ENCODE measurements at regions not wholly inside any gene's neighbourhood (a gene's known extent, or its start where the extent isn't known, plus 50 kb on each side); places are given as distances from the start of the nearest gene placed in this dataset.

- TF ChIP-seq CTCF (IDR thresholded peaks at IDR 0.05): no peak
- no peaks in the 10 kb centered on the region for H3K9me3 Mint-ChIP-seq
- Histone ChIP-seq H3K4me3 (replicated peaks in 1 of 3; ENCODE audit: low read depth in 2 of 3, low read length in 3 of 3) (no peak overlapping the region), H3K4me1 (ENCODE audit: control insufficient read depth in 1 of 2, insufficient read depth in 2 of 2, low read length in 2 of 2) (peaks cover 18 to 32% of the 10 kb centered on the region in 2 donors), H3K9me3 (replicated peaks in 1 of 2; ENCODE audit: control insufficient read depth in 1 of 2, insufficient read depth in 1 of 2, low read length in 2 of 2) (no peaks in the 10 kb centered on the region), H3K27me3 (ENCODE audit: control insufficient read depth in 2 of 2, insufficient read depth in 2 of 2, low read length in 2 of 2) (no peaks in the 10 kb centered on the region), H2AFZ (ENCODE audit: insufficient read depth, low read depth, low read length, poor library complexity, severe bottlenecking) (no peak overlapping the region), H3K36me3 (replicated peaks in 1 of 2; ENCODE audit: control insufficient read depth in 1 of 2, insufficient read depth in 2 of 2, low read length in 2 of 2) (no peaks in the 10 kb centered on the region), H3K79me2 (ENCODE audit: insufficient read depth, low read length) (no peaks in the 10 kb centered on the region), H3K9ac (ENCODE audit: insufficient read depth, low read length, poor library complexity, severe bottlenecking) (no peak overlapping the region), H4K20me1 (ENCODE audit: insufficient read depth, low read length) (no peaks in the 10 kb centered on the region), H3K4me2 (replicated peaks; ENCODE audit: extremely low read depth, low read length, poor library complexity, severe bottlenecking) (no peak overlapping the region), H3K27ac (ENCODE audit: low read depth in 1 of 2, low read length in 2 of 2) (no peak overlapping the region)
- H3K36me3 Mint-ChIP-seq: no peaks in the 10 kb centered on the region
- H3K27me3 Mint-ChIP-seq (ENCODE audit: low read depth in 3 of 3): peaks cover 0 to 2% (median 1%) of the 10 kb centered on the region in 3 donors
- WGBS (ENCODE audit: insufficient coverage): no CpG with 5 or more reads among the region's 1 CpG
- no peak overlapping the region for H3K4me3 Mint-ChIP-seq
- DNase-seq: no peak
- peaks cover 12% of the 10 kb centered on the region for H3K4me1 Mint-ChIP-seq
- no peak overlapping the region for H3K27ac Mint-ChIP-seq
- intact Hi-C loops (cut with micrococcal nuclease): no loop called here
Measured at GRCh38 chr2:121943285-121943684, 187.8 kb downstream of the TSN start.

DNA sequence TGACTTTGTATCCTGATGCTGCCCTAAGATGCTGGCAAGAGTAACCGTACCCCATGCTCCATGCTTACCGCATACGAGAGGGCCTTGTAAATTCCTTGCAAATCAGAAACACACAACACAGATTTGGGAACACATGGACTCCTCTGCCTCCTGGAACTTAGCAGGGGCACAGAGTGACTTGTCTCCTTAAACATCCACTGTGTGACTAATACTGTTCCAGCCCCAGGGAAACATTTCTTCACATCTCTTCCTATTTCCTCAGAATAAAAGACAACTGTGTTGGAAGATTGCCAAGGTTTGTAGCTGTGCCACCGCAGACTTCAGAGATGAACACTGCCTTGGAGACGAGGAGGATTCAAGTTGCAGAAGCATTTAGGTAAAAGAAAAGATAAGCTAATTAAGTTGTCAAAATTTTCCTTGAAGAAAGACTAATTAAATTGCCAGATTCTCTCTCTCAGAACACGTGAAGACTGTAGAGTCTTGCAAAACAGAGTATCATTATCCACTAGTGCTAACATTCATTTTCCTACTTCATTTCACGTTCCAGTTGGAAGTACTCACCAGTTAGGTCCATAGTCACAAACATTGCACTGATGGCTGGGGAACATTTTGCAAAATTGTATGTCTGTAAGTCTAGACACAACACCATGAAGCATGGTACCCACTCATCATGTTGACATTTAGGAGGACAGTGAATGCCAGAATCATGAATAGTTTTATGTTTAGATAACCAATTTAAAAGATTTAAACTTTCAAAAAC lies 188.8 kb downstream of the TSN start:
- Mint-ChIP-seq H3K27ac (peak overlapping the region in 2 of 7 donors; percentile 43 to 61), H3K27me3 (ENCODE audit: low read depth in 3 of 3) (peaks cover 0 to 2% (median 1%) of the 10 kb centered on the region in 3 donors), H3K4me3 (peak overlapping the region in 1 of 2 donors; percentile 1), H3K4me1 (peaks cover 13% of the 10 kb centered on the region), H3K9me3 (no peaks in the 10 kb centered on the region), H3K36me3 (no peaks in the 10 kb centered on the region)
- intact Hi-C loops (cut with micrococcal nuclease): no loop called here
- no peak overlapping the region for H3K4me2 ChIP-seq (replicated peaks; ENCODE audit: extremely low read depth, low read length, poor library complexity, severe bottlenecking)
- H3K36me3 ChIP-seq (replicated peaks in 1 of 2; ENCODE audit: control insufficient read depth in 1 of 2, insufficient read depth in 2 of 2, low read length in 2 of 2): no peaks in the 10 kb centered on the region
- no peak overlapping the region for H2AFZ ChIP-seq (ENCODE audit: insufficient read depth, low read depth, low read length, poor library complexity, severe bottlenecking)
- peak; percentile 1 to 63 (median 63) for DNase-seq
- WGBS (ENCODE audit: insufficient coverage): 86% methylated on average over 3 of the region's 7 CpGs
- no peak for TF ChIP-seq CTCF (IDR thresholded peaks at IDR 0.05)
- no peak overlapping the region for H3K9ac ChIP-seq (ENCODE audit: insufficient read depth, low read length, poor library complexity, severe bottlenecking)
- peaks cover 18 to 39% of the 10 kb centered on the region in 2 donors for H3K4me1 ChIP-seq (ENCODE audit: control insufficient read depth in 1 of 2, insufficient read depth in 2 of 2, low read length in 2 of 2)
- no peaks in the 10 kb centered on the region for H3K27me3 ChIP-seq (ENCODE audit: control insufficient read depth in 2 of 2, insufficient read depth in 2 of 2, low read length in 2 of 2)
- no peaks in the 10 kb centered on the region for H3K9me3 ChIP-seq (replicated peaks in 1 of 2; ENCODE audit: control insufficient read depth in 1 of 2, insufficient read depth in 1 of 2, low read length in 2 of 2)
- no peaks in the 10 kb centered on the region for H3K79me2 ChIP-seq (ENCODE audit: insufficient read depth, low read length)
- H4K20me1 ChIP-seq (ENCODE audit: insufficient read depth, low read length): no peaks in the 10 kb centered on the region
- peak overlapping the region in 1 of 2 donors; percentile 17 for H3K27ac ChIP-seq (ENCODE audit: low read depth in 1 of 2, low read length in 2 of 2)
- H3K4me3 ChIP-seq (replicated peaks in 1 of 3; ENCODE audit: low read depth in 2 of 3, low read length in 3 of 3): peak overlapping the region in 1 of 3 experiments; percentile 6
